Keratinocyte (primary cell): ENCODE measurements at regions not wholly inside any gene's neighbourhood (a gene's known extent, or its start where the extent isn't known, plus 50 kb on each side); places are given as distances from the start of the nearest gene placed in this dataset.

ENCODE experiments used
- DNase-seq: peaks from one replicate; pipeline ENCODE4 v3.0.0-alpha.2; 2011; ENCODE audit warnings: low read depth, missing footprints, low spot score
- FAIRE-seq: peaks from 2 replicates; lab custom pipeline; 2011; peaks lifted over from hg19 to GRCh38; lab: Jason Lieb, UNC
- H2AFZ ChIP-seq: 2 replicates; pipeline ENCODE4 v1.6.0; 2012; ENCODE audit warnings: low read length, control low read depth, inconsistent platforms; ENCODE audit not compliant: control insufficient read depth
- H3K27ac ChIP-seq: 2 replicates; pipeline ENCODE4 v1.5.1; 2011; ENCODE audit warnings: low read length; ENCODE audit not compliant: control insufficient read depth, insufficient read depth
- H3K27me3 ChIP-seq: 3 replicates; pipeline ENCODE4 v1.6.0; 2011; ENCODE audit warnings: low read length; ENCODE audit not compliant: control insufficient read depth, insufficient read depth; ENCODE audit errors: extremely low read depth
- H3K36me3 ChIP-seq, 2 experiments: 2 replicates in 1 of 2; 3 replicates in 1 of 2; pipeline ENCODE4 v1.5.1; 2011; ENCODE audit warnings: low read length in 2 of 2, mild to moderate bottlenecking in 1 of 2; ENCODE audit not compliant: control insufficient read depth in 2 of 2, insufficient read depth in 2 of 2; ENCODE audit errors: extremely low read depth in 1 of 2
- H3K4me1 ChIP-seq: 3 replicates; pipeline ENCODE4 v1.5.1; 2011; ENCODE audit warnings: low read length; ENCODE audit not compliant: control insufficient read depth, insufficient read depth; ENCODE audit errors: extremely low read depth
- H3K4me2 ChIP-seq: 3 replicates; pipeline ENCODE4 v1.6.0; 2011; ENCODE audit warnings: low read depth, low read length; ENCODE audit not compliant: control insufficient read depth, insufficient read depth; ENCODE audit errors: extremely low read depth
- H3K4me3 ChIP-seq, 3 experiments: fragments of 200-600 bp in 1 of 3; sonication (generic) in 1 of 3; 2 replicates in 2 of 3; 3 replicates in 1 of 3; pipeline ENCODE4 v1.5.1; 2011 to 2016; ENCODE audit warnings: low read length in 3 of 3, mild to moderate bottlenecking in 3 of 3, control low read depth in 2 of 3, inconsistent platforms in 1 of 3, low read depth in 1 of 3, mixed read lengths in 1 of 3, mixed run types in 1 of 3, moderate library complexity in 1 of 3; ENCODE audit not compliant: control insufficient read depth in 2 of 3, insufficient read depth in 2 of 3; ENCODE audit errors: extremely low read depth in 1 of 3
- H3K79me2 ChIP-seq: 2 replicates; pipeline ENCODE4 v1.6.0; 2012; ENCODE audit warnings: low read length; ENCODE audit not compliant: control insufficient read depth, insufficient read depth
- H3K9ac ChIP-seq: 3 replicates; pipeline ENCODE4 v1.6.0; 2011; ENCODE audit warnings: low read length; ENCODE audit not compliant: control insufficient read depth, insufficient read depth; ENCODE audit errors: extremely low read depth
- H3K9me1 ChIP-seq: 3 replicates; pipeline ENCODE4 v1.6.0; 2011; ENCODE audit warnings: low read length; ENCODE audit not compliant: control insufficient read depth, insufficient read depth; ENCODE audit errors: extremely low read depth
- H3K9me3 ChIP-seq: 2 replicates; pipeline ENCODE4 v1.5.1; 2012; ENCODE audit warnings: low read depth, low read length; ENCODE audit not compliant: control insufficient read depth
- H4K20me1 ChIP-seq: 3 replicates; pipeline ENCODE4 v1.6.0; 2011; ENCODE audit warnings: low read length; ENCODE audit not compliant: control insufficient read depth, insufficient read depth; ENCODE audit errors: extremely low read depth
- EZH2 ChIP-seq: IDR thresholded peaks from one replicate; pipeline ENCODE4 v1.6.1; 2012; ENCODE audit warnings: inconsistent platforms, mild to moderate bottlenecking, low read length, moderate library complexity
- dilution Hi-C: fragments of 300-500 bp; cut with MboI; formaldehyde crosslinking; loops from one replicate; pipeline ENCODE4 v1.7.0; 2020; ENCODE audit warnings: low sequenced_read_pairs; ENCODE audit not compliant: extremely low pct_ligation_motif_present
- TF ChIP-seq, protein P1 (sequence below), 3 experiments: IDR thresholded peaks in 1 of 3; conservative IDR thresholded peaks in 1 of 3; optimal IDR thresholded peaks in 1 of 3; 2 replicates in 2 of 3; 3 replicates in 1 of 3; pipeline versions ENCODE3 to v1.5.1; 2011; ENCODE audit warnings: low read length in 3 of 3, mild to moderate bottlenecking in 3 of 3, moderate library complexity in 2 of 3, control low read depth in 1 of 3, inconsistent platforms in 1 of 3; ENCODE audit not compliant: insufficient read depth in 2 of 3; ENCODE audit errors: extremely low read depth in 1 of 3

DNA sequence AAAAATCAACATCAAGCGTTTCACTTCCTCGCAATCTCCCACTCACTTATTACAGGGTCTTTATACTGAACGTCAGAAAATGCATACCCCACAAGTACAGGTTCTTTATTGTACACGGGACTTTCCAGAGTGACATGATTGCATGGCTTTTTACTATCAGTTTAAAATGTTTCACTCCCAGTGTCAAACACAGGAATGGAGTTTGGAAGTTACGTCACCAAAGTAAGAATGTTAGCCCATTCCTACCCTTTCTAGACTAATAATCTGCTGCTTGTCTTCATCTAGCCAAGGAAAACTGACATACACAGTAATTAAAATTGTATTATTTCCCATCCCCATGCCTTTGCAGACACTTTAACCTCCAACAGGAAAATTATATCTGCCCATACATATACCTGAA lies 624.2 kb downstream of the BCL11B start:
- Histone ChIP-seq H3K9me3 (no peaks in the 10 kb centered on the region), H3K9me1 (no peaks in the 10 kb centered on the region), H3K79me2 (no peaks in the 10 kb centered on the region), H3K27me3 (no peaks in the 10 kb centered on the region), H3K4me1 (no peaks in the 10 kb centered on the region), H3K4me3 (no peak overlapping the region), H3K4me2 (no peak overlapping the region), H4K20me1 (no peaks in the 10 kb centered on the region), H3K9ac (no peak overlapping the region), H2AFZ (no peak overlapping the region), H3K36me3 (no peaks in the 10 kb centered on the region), H3K27ac (no peak overlapping the region)
- TF ChIP-seq, protein P1, sequence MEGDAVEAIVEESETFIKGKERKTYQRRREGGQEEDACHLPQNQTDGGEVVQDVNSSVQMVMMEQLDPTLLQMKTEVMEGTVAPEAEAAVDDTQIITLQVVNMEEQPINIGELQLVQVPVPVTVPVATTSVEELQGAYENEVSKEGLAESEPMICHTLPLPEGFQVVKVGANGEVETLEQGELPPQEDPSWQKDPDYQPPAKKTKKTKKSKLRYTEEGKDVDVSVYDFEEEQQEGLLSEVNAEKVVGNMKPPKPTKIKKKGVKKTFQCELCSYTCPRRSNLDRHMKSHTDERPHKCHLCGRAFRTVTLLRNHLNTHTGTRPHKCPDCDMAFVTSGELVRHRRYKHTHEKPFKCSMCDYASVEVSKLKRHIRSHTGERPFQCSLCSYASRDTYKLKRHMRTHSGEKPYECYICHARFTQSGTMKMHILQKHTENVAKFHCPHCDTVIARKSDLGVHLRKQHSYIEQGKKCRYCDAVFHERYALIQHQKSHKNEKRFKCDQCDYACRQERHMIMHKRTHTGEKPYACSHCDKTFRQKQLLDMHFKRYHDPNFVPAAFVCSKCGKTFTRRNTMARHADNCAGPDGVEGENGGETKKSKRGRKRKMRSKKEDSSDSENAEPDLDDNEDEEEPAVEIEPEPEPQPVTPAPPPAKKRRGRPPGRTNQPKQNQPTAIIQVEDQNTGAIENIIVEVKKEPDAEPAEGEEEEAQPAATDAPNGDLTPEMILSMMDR (optimal IDR thresholded peaks at IDR 0.05 in 1 of 3, IDR thresholded peaks at IDR 0.05 in 1 of 3, conservative IDR thresholded peaks at IDR 0.05 in 1 of 3; ENCODE audit: extremely low read depth in 1 of 3, insufficient read depth in 2 of 3, low read length in 3 of 3): no peak
- TF ChIP-seq EZH2: no peak
- dilution Hi-C loops: no loop called here
- DNase-seq (no peak), FAIRE-seq (no peak)

DNA sequence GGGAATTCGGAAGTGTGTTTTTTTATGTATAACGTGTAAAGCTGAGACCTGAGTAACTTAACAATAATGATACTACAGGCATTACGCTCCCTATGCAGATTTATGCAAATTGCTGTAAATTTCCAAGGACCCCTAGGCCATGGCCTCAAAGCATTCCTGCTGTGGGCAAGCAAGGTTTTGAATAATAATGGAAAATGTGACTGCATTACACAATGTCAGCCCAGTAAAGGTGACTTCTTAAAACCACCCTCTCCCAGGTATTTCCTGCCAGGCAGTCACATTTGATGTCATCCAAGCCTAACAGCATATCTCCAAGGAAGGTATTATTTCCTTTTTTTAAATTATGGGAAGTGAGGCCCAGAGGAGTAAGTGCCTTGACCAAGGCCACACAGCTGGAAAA lies 621.0 kb downstream of the BCL11B start:
- Histone ChIP-seq H3K27ac (no peak overlapping the region), H3K4me1 (no peaks in the 10 kb centered on the region), H3K36me3 (no peaks in the 10 kb centered on the region), H3K9ac (no peak overlapping the region), H3K4me3 (no peak overlapping the region), H3K79me2 (no peaks in the 10 kb centered on the region), H3K27me3 (no peaks in the 10 kb centered on the region), H3K4me2 (no peak overlapping the region), H3K9me3 (no peaks in the 10 kb centered on the region), H2AFZ (no peak overlapping the region), H3K9me1 (no peaks in the 10 kb centered on the region), H4K20me1 (no peaks in the 10 kb centered on the region)
- TF ChIP-seq, protein P1 (optimal IDR thresholded peaks at IDR 0.05 in 1 of 3, IDR thresholded peaks at IDR 0.05 in 1 of 3, conservative IDR thresholded peaks at IDR 0.05 in 1 of 3; ENCODE audit: extremely low read depth in 1 of 3, insufficient read depth in 2 of 3, low read length in 3 of 3): no peak
- no peak for TF ChIP-seq EZH2
- dilution Hi-C loops: no loop called here
- DNase-seq (no peak), FAIRE-seq (no peak)
